Liver (tissue), 8 donors: ENCODE measurements at regions not wholly inside any gene's neighbourhood (a gene's known extent, or its start where the extent isn't known, plus 50 kb on each side); places are given as distances from the start of the nearest gene placed in this dataset.

ENCODE experiments used
- DNase-seq: peaks from one replicate; pipeline ENCODE4 v3.0.0-alpha.2; 2017; ENCODE audit warnings: low spot score
- H3K27ac ChIP-seq, 2 donors: one replicate each; pipeline ENCODE4 v1.7.0; 2013; ENCODE audit warnings: inconsistent platforms in 2 of 2, low read length in 2 of 2, control low read depth in 1 of 2, low read depth in 1 of 2, mild to moderate bottlenecking in 1 of 2
- H3K27me3 ChIP-seq, 4 donors: one replicate each; pipeline versions ENCODE4 v1.6.1 to v1.7.0; 2013; ENCODE audit warnings: low read length in 3 of 4, inconsistent platforms in 1 of 4, mild to moderate bottlenecking in 1 of 4, moderate library complexity in 1 of 4; ENCODE audit not compliant: control insufficient read depth in 4 of 4, insufficient read depth in 4 of 4
- H3K36me3 ChIP-seq, 4 donors: one replicate each; pipeline versions ENCODE4 v1.6.1 to v1.7.0; 2013; ENCODE audit warnings: low read length in 3 of 4, mild to moderate bottlenecking in 3 of 4, low read depth in 1 of 4, moderate library complexity in 1 of 4; ENCODE audit not compliant: control insufficient read depth in 4 of 4, insufficient read depth in 3 of 4
- H3K4me1 ChIP-seq, 4 donors: one replicate each; pipeline versions ENCODE4 v1.6.1 to v1.7.0; 2013; ENCODE audit warnings: low read length in 3 of 4, mild to moderate bottlenecking in 3 of 4, moderate library complexity in 1 of 4; ENCODE audit not compliant: control insufficient read depth in 4 of 4, insufficient read depth in 4 of 4
- H3K4me3 ChIP-seq, 3 donors: one replicate each; pipeline versions ENCODE4 v1.6.1 to v1.7.0; 2013; ENCODE audit warnings: low read length in 3 of 3, control low read depth in 1 of 3, low read depth in 1 of 3, mild to moderate bottlenecking in 1 of 3
- H3K9ac ChIP-seq, 2 donors: one replicate each; pipeline ENCODE4 v1.7.0; 2013; ENCODE audit warnings: low read length in 2 of 2, mild to moderate bottlenecking in 2 of 2, moderate library complexity in 2 of 2, control low read depth in 1 of 2, low read depth in 1 of 2
- H3K9me3 ChIP-seq, 4 donors: one replicate each; pipeline versions ENCODE4 v1.6.1 to v1.7.0; 2013; ENCODE audit warnings: low read length in 3 of 4; ENCODE audit not compliant: control insufficient read depth in 4 of 4
- ATF3 ChIP-seq: IDR thresholded peaks from 2 replicates; pipeline ENCODE4 v1.6.1; 2016; ENCODE audit warnings: antibody characterized with exemption
- CTCF ChIP-seq: fragments of 150-350 bp; IDR thresholded peaks from 2 replicates; pipeline ENCODE4 v1.5.1; 2017; ENCODE audit warnings: improper control_type of control experiment, low read depth, low read length; ENCODE audit not compliant: missing input control
- EGR1 ChIP-seq, 2 donors: IDR thresholded peaks; 2 replicates each; pipeline ENCODE4 v1.6.1; 2016 to 2018; ENCODE audit warnings: antibody characterized with exemption in 2 of 2, low read depth in 2 of 2
- FOXA1 ChIP-seq: IDR thresholded peaks from 2 replicates; pipeline ENCODE4 v1.6.1; 2016; ENCODE audit warnings: antibody characterized with exemption
- FOXA2 ChIP-seq: IDR thresholded peaks from 2 replicates; pipeline ENCODE4 v1.6.1; 2016; ENCODE audit warnings: antibody characterized with exemption
- GABPA ChIP-seq, 2 donors: IDR thresholded peaks in 1 of 2; conservative IDR thresholded peaks in 1 of 2; 2 replicates each; pipeline ENCODE4 v1.6.1; 2016; ENCODE audit warnings: antibody characterized with exemption in 2 of 2, mild to moderate bottlenecking in 1 of 2, moderate library complexity in 1 of 2
- HNF4A ChIP-seq, 2 donors: conservative IDR thresholded peaks; 2 replicates each; pipeline ENCODE4 v1.6.1; 2016; ENCODE audit warnings: antibody characterized with exemption in 2 of 2, mild to moderate bottlenecking in 2 of 2
- HNF4G ChIP-seq: IDR thresholded peaks from 2 replicates; pipeline ENCODE4 v1.6.1; 2016; ENCODE audit warnings: antibody characterized with exemption
- JUND ChIP-seq, 2 donors: IDR thresholded peaks; 2 replicates each; pipeline ENCODE4 v1.6.1; 2016; ENCODE audit warnings: antibody characterized with exemption in 2 of 2
- NR2F2 ChIP-seq: IDR thresholded peaks from 2 replicates; pipeline ENCODE4 v1.6.1; 2016; ENCODE audit warnings: antibody characterized with exemption
- RAD21 ChIP-seq, 2 donors: IDR thresholded peaks; 2 replicates each; pipeline ENCODE4 v1.6.1; 2016; ENCODE audit warnings: antibody characterized with exemption in 2 of 2, mild to moderate bottlenecking in 2 of 2
- REST ChIP-seq: IDR thresholded peaks from 2 replicates; pipeline ENCODE4 v1.6.1; 2016; ENCODE audit warnings: antibody characterized with exemption, mild to moderate bottlenecking
- RXRA ChIP-seq, 2 donors: IDR thresholded peaks; 2 replicates each; pipeline ENCODE4 v1.6.1; 2017 to 2018; ENCODE audit warnings: antibody characterized with exemption in 2 of 2, mild to moderate bottlenecking in 1 of 2
- SP1 ChIP-seq: IDR thresholded peaks from 2 replicates; pipeline ENCODE4 v1.6.1; 2018; ENCODE audit warnings: antibody characterized with exemption, mild to moderate bottlenecking
- TAF1 ChIP-seq: conservative IDR thresholded peaks from 2 replicates; pipeline ENCODE4 v1.6.1; 2016; ENCODE audit warnings: antibody characterized with exemption, mild to moderate bottlenecking
- YY1 ChIP-seq: IDR thresholded peaks from 2 replicates; pipeline ENCODE4 v1.6.1; 2016; ENCODE audit warnings: antibody characterized with exemption, mild to moderate bottlenecking
- ZBTB33 ChIP-seq: IDR thresholded peaks from 2 replicates; pipeline ENCODE4 v1.6.1; 2016; ENCODE audit warnings: antibody characterized with exemption
- WGBS: extraction: QIAGEN DNeasy Blood & Tissue Kit; methylation state at CpG from one replicate; pipeline ENCODE4 v1.1.7; 2013; 5-methylcytosine and 5-hydroxymethylcytosine counted together
- TF ChIP-seq, protein P1 (sequence below): IDR thresholded peaks from 2 replicates; pipeline ENCODE4 v1.6.1; 2016; ENCODE audit warnings: antibody characterized with exemption
- donor health status: healthy.
- donor health status: healthy.
- donor health status: healthy.
- donor health status: healthy.
- donor health status: healthy.

GRCh38 chr7:34385384-34385783, 272.6 kb upstream of the NPSR1 start:
- H3K36me3 ChIP-seq: no peaks in the 10 kb centered on the region
- no peak overlapping the region for H3K4me3 ChIP-seq
- peaks cover 0 to 11% (median 1%) of the 10 kb centered on the region in 4 donors for H3K9me3 ChIP-seq
- no peaks in the 10 kb centered on the region for H3K27me3 ChIP-seq
- DNase-seq: no peak
- H3K9ac ChIP-seq: no peak overlapping the region
- 73% methylated on average over 1 of the region's 1 CpG for WGBS
- no peaks in the 10 kb centered on the region for H3K4me1 ChIP-seq
- no peak overlapping the region for H3K27ac ChIP-seq
- TF ChIP-seq EGR1 (IDR thresholded peaks at IDR 0.05; ENCODE audit: low read depth in 2 of 2) (no peak), HNF4G (no peak), JUND (IDR thresholded peaks at IDR 0.05) (no peak), FOXA2 (no peak), ATF3 (no peak), ZBTB33 (no peak), YY1 (no peak), GABPA (IDR thresholded peaks at IDR 0.05 in 1 of 2, conservative IDR thresholded peaks at IDR 0.05 in 1 of 2) (no peak), SP1 (no peak), CTCF (no peak), REST (no peak), RAD21 (IDR thresholded peaks at IDR 0.05) (no peak), HNF4A (conservative IDR thresholded peaks at IDR 0.05) (no peak), NR2F2 (no peak), FOXA1 (no peak), TAF1 (no peak), RXRA (IDR thresholded peaks at IDR 0.05) (no peak)
- TF ChIP-seq, protein P1, sequence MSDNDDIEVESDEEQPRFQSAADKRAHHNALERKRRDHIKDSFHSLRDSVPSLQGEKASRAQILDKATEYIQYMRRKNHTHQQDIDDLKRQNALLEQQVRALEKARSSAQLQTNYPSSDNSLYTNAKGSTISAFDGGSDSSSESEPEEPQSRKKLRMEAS: no peak
